K562 (cell line): ENCODE measurements at regions not wholly inside any gene's neighbourhood (a gene's known extent, or its start where the extent isn't known, plus 50 kb on each side); places are given as distances from the start of the nearest gene placed in this dataset.

Source experiments
- ATAC-seq: fragments of 200-7000 bp; cut with Tn5 transposase; 3 replicates; pipeline ENCODE4 v1.9.1; 2020; ENCODE audit warnings: moderate library complexity
- BruUV-seq: library from RNA; stranded (reverse); fragments of 400-500 nt; replicated peaks from 2 replicates; lab custom pipeline; 2021; lab: Mats Ljungman, UMichigan
- CTCF ChIA-PET: fragments of 300-600 bp; formaldehyde crosslinking; extraction: SDS; loops from one replicate; lab custom pipeline; 2021; ENCODE audit warnings: low intra/inter-chr PET ratio; lab: Yijun Ruan, JAX
- POLR2A ChIA-PET: fragments of 300-600, 350-650 bp; sonication (Branson Sonifier 250); formaldehyde crosslinking; extraction: SDS; loops from one replicate; lab custom pipeline; 2021; ENCODE audit warnings: antibody characterized with exemption, inconsistent platforms; lab: Yijun Ruan, JAX
- DNase-seq, 4 experiments: peaks; one replicate each; pipeline versions ENCODE4 v3.0.0 to v3.0.0-alpha.2; 2011 to 2018; ENCODE audit warnings: low spot score in 3 of 4, mixed read lengths in 3 of 4; ENCODE audit errors: extremely low read depth in 1 of 4
- FAIRE-seq: peaks from 2 replicates; lab custom pipeline; 2011; peaks lifted over from hg19 to GRCh38; lab: Jason Lieb, UNC
- H2AFZ ChIP-seq: 2 replicates; pipeline ENCODE4 v1.6.0; 2011; ENCODE audit warnings: low read depth, low read length, control low read depth, inconsistent platforms
- H3K27ac ChIP-seq: fragments of 200-600 bp; 3 replicates; pipeline ENCODE4 v1.8.0; 2011; ENCODE audit warnings: low read depth, mild to moderate bottlenecking, control low read depth, inconsistent platforms, low read length, moderate library complexity, mixed read lengths; ENCODE audit errors: extremely low read depth
- H3K27me3 ChIP-seq, 2 experiments: fragments of 300-600 bp in 1 of 2; 2 replicates in 1 of 2; 3 replicates in 1 of 2; pipeline versions ENCODE4 v1.6.0 to v1.8.0; 2011; ENCODE audit warnings: inconsistent platforms in 2 of 2, low read length in 2 of 2, mild to moderate bottlenecking in 1 of 2, mixed read lengths in 1 of 2, moderate library complexity in 1 of 2; ENCODE audit not compliant: control insufficient read depth in 2 of 2, insufficient read depth in 2 of 2
- H3K36me3 ChIP-seq: fragments of 300-600 bp; 3 replicates; pipeline ENCODE4 v1.8.0; 2011; ENCODE audit warnings: mild to moderate bottlenecking, low read length, inconsistent platforms; ENCODE audit not compliant: control insufficient read depth, insufficient read depth
- H3K4me1 ChIP-seq, 2 experiments: fragments of 200-600 bp in 1 of 2; replicated peaks in 1 of 2; 2 replicates in 1 of 2; 3 replicates in 1 of 2; pipeline versions ENCODE4 v1.5.1 to v1.8.0; 2011; ENCODE audit warnings: inconsistent platforms in 2 of 2, low read length in 2 of 2, mild to moderate bottlenecking in 1 of 2, mixed read lengths in 1 of 2, moderate library complexity in 1 of 2; ENCODE audit not compliant: control insufficient read depth in 2 of 2, insufficient read depth in 2 of 2
- H3K4me2 ChIP-seq: 2 replicates; pipeline ENCODE4 v1.6.1; 2011; ENCODE audit warnings: low read length, control low read depth, inconsistent platforms, mixed read lengths; ENCODE audit not compliant: insufficient read depth
- H3K4me3 ChIP-seq: fragments of 200-600 bp; sonication (generic), shearing (Covaris generic); 2 replicates; pipeline ENCODE4 v1.5.1; 2016; ENCODE audit warnings: control low read depth, inconsistent platforms
- H3K79me2 ChIP-seq: fragments of 200-600 bp; 3 replicates; pipeline ENCODE4 v1.8.0; 2011; ENCODE audit warnings: low read length, inconsistent platforms; ENCODE audit not compliant: control insufficient read depth, insufficient read depth
- H3K9ac ChIP-seq, 2 experiments: 2 replicates each; pipeline versions ENCODE4 v1.6.0 to v1.6.1; 2011; ENCODE audit warnings: low read depth in 2 of 2, low read length in 2 of 2, control low read depth in 1 of 2, inconsistent platforms in 1 of 2, mild to moderate bottlenecking in 1 of 2, mixed read lengths in 1 of 2; ENCODE audit not compliant: insufficient read depth in 1 of 2
- H3K9me1 ChIP-seq: one replicate; pipeline ENCODE4 v1.6.0; 2011; ENCODE audit warnings: inconsistent platforms, mild to moderate bottlenecking, low read length, moderate library complexity; ENCODE audit not compliant: control insufficient read depth, insufficient read depth
- H3K9me3 ChIP-seq: replicated peaks from 2 replicates; pipeline ENCODE4 v1.5.1; 2011; ENCODE audit warnings: low read depth, low read length, inconsistent platforms; ENCODE audit not compliant: control insufficient read depth, insufficient read depth
- H4K20me1 ChIP-seq: replicated peaks from 2 replicates; pipeline ENCODE4 v1.6.1; 2011; ENCODE audit warnings: low read length, inconsistent platforms, mixed read lengths; ENCODE audit not compliant: control insufficient read depth, insufficient read depth
- CBX5 ChIP-seq: IDR thresholded peaks from 2 replicates; pipeline ENCODE4 v1.6.1; 2014; ENCODE audit warnings: low read depth, borderline replicate concordance
- CTCF ChIP-seq, 3 experiments: IDR thresholded peaks in 2 of 3; conservative IDR thresholded peaks in 1 of 3; 2 replicates each; pipeline ENCODE4 v1.5.1; 2011 to 2012; ENCODE audit warnings: low read length in 3 of 3, mild to moderate bottlenecking in 3 of 3, control low read depth in 2 of 3, improper control_type of control experiment in 1 of 3, inconsistent platforms in 1 of 3, low read depth in 1 of 3, mixed read lengths in 1 of 3, moderate library complexity in 1 of 3; ENCODE audit not compliant: insufficient read depth in 2 of 3
- CUX1 ChIP-seq: fragments of 200-800 bp; sonication (Bioruptor generic); IDR thresholded peaks from 2 replicates; pipeline ENCODE4 v1.6.1; 2016; ENCODE audit warnings: missing genetic modification characterization, missing compliant biosample characterization
- E2F3 ChIP-seq: fragments of 250-450 bp; sonication (Bioruptor Pico); IDR thresholded peaks from 2 replicates; pipeline ENCODE4 v1.4.0; 2020; ENCODE audit warnings: mild to moderate bottlenecking
- E4F1 ChIP-seq: fragments of 250-450 bp; sonication (Bioruptor Pico); IDR thresholded peaks from 2 replicates; pipeline ENCODE4 v1.5.0; 2021; ENCODE audit warnings: mild to moderate bottlenecking, borderline replicate concordance
- RBFOX2 ChIP-seq: fragments of 200-400 bp; formaldehyde crosslinking; IDR thresholded peaks from 2 replicates; pipeline ENCODE4 v1.6.1; 2017; ENCODE audit warnings: low read depth, mild to moderate bottlenecking, low read length, moderate library complexity
- SIN3A ChIP-seq, 2 experiments: fragments of 150-350 bp in 1 of 2; IDR thresholded peaks; 2 replicates each; pipeline ENCODE4 v1.6.1; 2011 to 2016; ENCODE audit warnings: borderline replicate concordance in 2 of 2, low read depth in 2 of 2, low read length in 2 of 2, mild to moderate bottlenecking in 2 of 2, moderate library complexity in 2 of 2; ENCODE audit not compliant: control insufficient read depth in 1 of 2
- SMAD2 ChIP-seq: fragments of 150-350 bp; IDR thresholded peaks from 2 replicates; pipeline ENCODE4 v1.6.1; 2014; ENCODE audit warnings: low read depth, mild to moderate bottlenecking, low read length
- SRSF3 ChIP-seq: fragments of 200-400 bp; formaldehyde crosslinking; IDR thresholded peaks from 2 replicates; pipeline ENCODE4 v1.6.1; 2016; ENCODE audit warnings: mild to moderate bottlenecking, low read length, moderate library complexity; ENCODE audit not compliant: insufficient read depth
- SRSF9 ChIP-seq: fragments of 200-400 bp; formaldehyde crosslinking; IDR thresholded peaks from 2 replicates; pipeline ENCODE4 v1.6.1; 2017; ENCODE audit warnings: low read depth, low read length, borderline replicate concordance
- STAT5B ChIP-seq: fragments of 250-450 bp; sonication (Bioruptor Pico); IDR thresholded peaks from 2 replicates; pipeline ENCODE4 v1.8.0; 2021; ENCODE audit warnings: mild to moderate bottlenecking, inconsistent platforms
- ZFP1 ChIP-seq: fragments of 450-650 bp; formaldehyde crosslinking; IDR thresholded peaks from 2 replicates; pipeline ENCODE4 v1.4.0; 2020; ENCODE audit warnings: mild to moderate bottlenecking, mixed read lengths
- WGBS: fragments of 100-300 bp; shearing (Covaris generic); methylation state at CpG from one replicate; pipeline ENCODE4 v1.1.6; 2016; ENCODE audit warnings: low coverage, mixed read lengths; ENCODE audit not compliant: insufficient coverage; ENCODE audit errors: missing lambda C conversion rate; 5-methylcytosine and 5-hydroxymethylcytosine counted together
- in situ Hi-C: fragments of 300-500 bp; cut with MboI; formaldehyde crosslinking; loops from 4 replicates; pipeline ENCODE4 v1.15.0; 2018; ENCODE audit warnings: inconsistent platforms, mixed read lengths
- intact Hi-C: fragments of 100-400 bp; cut with micrococcal nuclease; formaldehyde crosslinking; loops from 2 replicates; pipeline ENCODE4 v1.14.2; 2022

- Histone ChIP-seq H2AFZ (no peak overlapping the region), H3K9me1 (no peaks in the 10 kb centered on the region), H4K20me1 (no peaks in the 10 kb centered on the region), H3K9me3 (no peaks in the 10 kb centered on the region), H3K4me1 (no peaks in the 10 kb centered on the region), H3K9ac (no peak overlapping the region), H3K36me3 (no peaks in the 10 kb centered on the region), H3K27ac (no peak overlapping the region), H3K79me2 (no peaks in the 10 kb centered on the region), H3K4me2 (no peak overlapping the region), H3K27me3 (no peaks in the 10 kb centered on the region), H3K4me3 (no peak overlapping the region)
- no TSS peak for BruUV-seq
- whole genome bisulfite sequencing = 0% methylated on average over 5 of the region's 5 CpGs
- intact Hi-C loops (no loop called here), in situ Hi-C loops (no loop called here)
- FAIRE-seq (no peak), ATAC-seq (no peak), DNase-seq (peak in 3 of 4 experiments; percentile 3 to 10 (median 9))
- ChIA-PET CTCF (interaction anchor here (0.6 kb wide), 1 partner anchor 1143 kb away, joined by 3 read pairs; no protein-coding TSS in a partner anchor), POLR2A (no interaction called here)
- TF ChIP-seq CTCF (IDR thresholded peaks at IDR 0.05 in 2 of 3, conservative IDR thresholded peaks at IDR 0.05 in 1 of 3; ENCODE audit: insufficient read depth in 2 of 3, low read depth in 1 of 3, low read length in 3 of 3) (0 out of 6 replicates have a peak, but pooled peaks of 1 of the 3 experiments have one; percentile 24), ZFP1 (CRISPR knock-in tag) (peak; percentile 80), SRSF9 (no peak), CUX1 (CRISPR knock-in tag) (no peak), SRSF3 (no peak), RBFOX2 (no peak), STAT5B (no peak), CBX5 (no peak), E4F1 (CRISPR knock-in tag) (no peak), SIN3A (IDR thresholded peaks at IDR 0.05; ENCODE audit: borderline replicate concordance in 2 of 2, control insufficient read depth in 1 of 2, low read depth in 2 of 2, low read length in 2 of 2) (no peak), E2F3 (CRISPR knock-in tag) (no peak), SMAD2 (no peak)
These were observed 103.3 kb upstream of the DEPDC1 start for GRCh38 chr1:68600049-68600661.
